ENCODE measurements at regions not wholly inside any gene's neighbourhood (a gene's known extent, or its start where the extent isn't known, plus 50 kb on each side); places are given as distances from the start of the nearest gene placed in this dataset.

DNA sequence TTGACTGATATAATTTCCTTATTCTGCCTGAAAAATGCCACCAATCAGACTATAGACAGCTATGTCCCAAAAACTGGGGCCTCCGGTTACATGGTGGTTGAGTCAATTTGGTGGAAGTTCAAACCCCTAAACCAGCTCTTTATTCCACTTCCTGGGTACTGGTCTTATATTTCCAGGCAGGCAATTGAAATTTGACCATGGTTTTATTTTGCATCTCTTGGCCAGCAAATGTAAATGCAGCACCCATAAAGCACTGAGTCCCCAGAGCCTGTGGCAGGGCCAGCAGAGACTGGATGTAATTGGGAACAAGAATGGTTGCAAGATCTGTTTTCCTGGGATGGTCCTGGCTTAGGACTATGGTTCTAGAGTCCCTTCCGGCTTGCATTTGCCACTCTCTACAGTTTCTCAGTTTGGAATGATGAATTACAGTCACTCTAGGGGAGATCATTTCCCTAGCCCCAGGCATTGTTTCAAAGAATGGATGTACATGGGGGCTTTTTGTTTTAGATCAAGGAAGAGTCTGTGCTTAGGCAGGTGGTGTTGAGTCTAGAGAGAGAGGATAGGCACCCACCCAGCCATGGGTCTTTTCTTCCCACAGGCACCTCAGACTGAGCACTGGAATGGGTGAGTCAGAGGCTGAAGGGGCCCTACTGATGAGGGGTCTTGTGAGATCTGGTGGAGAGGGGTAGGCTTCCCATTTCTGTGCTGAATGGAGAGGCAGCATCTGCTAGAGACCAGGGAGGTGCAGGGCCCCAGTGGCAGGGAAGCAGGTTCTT is 108.4 kb upstream of the CDC42EP3 start:
- TF ChIP-seq POLR2AphosphoS5 (IDR thresholded peaks at IDR 0.05) (no peak), POLR2A (IDR thresholded peaks at IDR 0.05) (no peak), CTCF (IDR thresholded peaks at IDR 0.05 in 8 of 11, conservative IDR thresholded peaks at IDR 0.05 in 3 of 11) (no peak)
